Panc1 (cell line): ENCODE measurements at regions not wholly inside any gene's neighbourhood (a gene's known extent, or its start where the extent isn't known, plus 50 kb on each side); places are given as distances from the start of the nearest gene placed in this dataset.
"Not testable (repeated sequence)": the region's sequence is repeated elsewhere in the genome, so short reads cannot be mapped to it uniquely, and the experiment has no call there.

ENCODE experiments used
- ATAC-seq: fragments of 200-7000 bp; cut with Tn5 transposase; 2 replicates; pipeline ENCODE4 v1.9.1; 2020; ENCODE audit warnings: mild to moderate bottlenecking, moderate library complexity
- BruUV-seq: library from RNA; stranded (reverse); fragments of 400-500 nt; replicated peaks from 2 replicates; lab custom pipeline; 2021; lab: Mats Ljungman, UMichigan
- CTCF ChIA-PET: fragments of 300-600 bp; sonication (Branson Sonifier 250); formaldehyde crosslinking; loops from one replicate; lab custom pipeline; 2022; ENCODE audit warnings: antibody characterized with exemption; lab: Charles Lee
- POLR2A ChIA-PET: fragments of 300-600 bp; sonication (Branson Sonifier 250); formaldehyde crosslinking; loops from one replicate; lab custom pipeline; 2022; ENCODE audit warnings: antibody characterized with exemption; lab: Charles Lee
- DNase-seq: peaks from one replicate; pipeline ENCODE4 v3.0.0-alpha.2; 2010; ENCODE audit warnings: low read depth, low spot score
- H3K27ac ChIP-seq: 2 replicates; pipeline ENCODE4 v1.5.1; 2011; ENCODE audit warnings: mild to moderate bottlenecking, low read length, inconsistent platforms
- H3K27me3 ChIP-seq: fragments of 200-500 bp; sonication (Bioruptor generic); 2 replicates; pipeline ENCODE4 v1.6.0; 2014; ENCODE audit warnings: low read length, inconsistent platforms; ENCODE audit not compliant: control insufficient read depth, insufficient read depth
- H3K36me3 ChIP-seq: fragments of 200-500 bp; sonication (Bioruptor generic); 2 replicates; pipeline ENCODE4 v1.5.1; 2014; ENCODE audit warnings: inconsistent platforms, mild to moderate bottlenecking, low read length, moderate library complexity; ENCODE audit not compliant: control insufficient read depth, insufficient read depth
- H3K4me1 ChIP-seq: 2 replicates; pipeline ENCODE4 v1.5.1; 2011; ENCODE audit warnings: inconsistent platforms, mild to moderate bottlenecking, low read length, moderate library complexity; ENCODE audit not compliant: control insufficient read depth, insufficient read depth
- H3K4me3 ChIP-seq, 2 experiments: 2 replicates each; pipeline ENCODE4 v1.5.1; 2011 to 2012; ENCODE audit warnings: low read depth in 2 of 2, low read length in 2 of 2, mild to moderate bottlenecking in 2 of 2, inconsistent platforms in 1 of 2, moderate library complexity in 1 of 2
- H3K9me3 ChIP-seq: fragments of 200-500 bp; sonication (Bioruptor generic); 2 replicates; pipeline ENCODE4 v1.5.1; 2014; ENCODE audit warnings: low read depth, mild to moderate bottlenecking, inconsistent platforms, low read length, moderate library complexity; ENCODE audit not compliant: control insufficient read depth, insufficient read depth
- CTCF ChIP-seq: fragments of 450-650 bp; IDR thresholded peaks from 2 replicates; pipeline ENCODE4 v1.5.1; 2017; ENCODE audit warnings: mild to moderate bottlenecking
- POLR2AphosphoS5 ChIP-seq: IDR thresholded peaks from 2 replicates; pipeline ENCODE4 v1.6.1; 2012; ENCODE audit warnings: mild to moderate bottlenecking, low read depth, low read length, moderate library complexity
- REST ChIP-seq, 2 experiments: IDR thresholded peaks; 2 replicates each; pipeline ENCODE4 v1.6.1; 2011 to 2012; ENCODE audit warnings: low read depth in 2 of 2, control low read depth in 1 of 2, low read length in 1 of 2, mild to moderate bottlenecking in 1 of 2, moderate library complexity in 1 of 2; ENCODE audit not compliant: insufficient read depth in 1 of 2
- SIN3A ChIP-seq: IDR thresholded peaks from 2 replicates; pipeline ENCODE4 v1.6.1; 2012; ENCODE audit warnings: low read depth, mild to moderate bottlenecking, low read length, moderate library complexity, borderline replicate concordance; ENCODE audit not compliant: insufficient read depth
- TCF7L2 ChIP-seq: IDR thresholded peaks from 2 replicates; pipeline ENCODE4 v1.6.1; 2011; ENCODE audit warnings: mild to moderate bottlenecking, low read depth, low read length, inconsistent platforms
- in situ Hi-C: cut with HindIII; loops from 2 replicates; pipeline ENCODE4 v1.10.0; 2016; ENCODE audit warnings: low sequenced_read_pairs, low pct_unique_long_range_greater_than_20kb
- intact Hi-C: fragments of 100-400 bp; cut with micrococcal nuclease; formaldehyde crosslinking; loops from one replicate; pipeline ENCODE4 v1.10.0; 2022; ENCODE audit not compliant: unreplicated experiment

- intact Hi-C loops, in situ Hi-C loops, POLR2A ChIA-PET, H3K27me3 ChIP-seq, H3K36me3 ChIP-seq, H3K9me3 ChIP-seq, DNase-seq, ATAC-seq, H3K4me1 ChIP-seq, H3K27ac ChIP-seq, BruUV-seq, CTCF ChIA-PET, H3K4me3 ChIP-seq: not testable (repeated sequence)
These were observed 178.3 kb upstream of the XIST start for GRCh38 chrX:74030766-74031165.

GRCh38 chrX:74025145-74025544 lies 172.6 kb upstream of the XIST start:
- in situ Hi-C loops, H3K27ac ChIP-seq, BruUV-seq, DNase-seq, H3K27me3 ChIP-seq, CTCF ChIA-PET, H3K4me3 ChIP-seq, H3K4me1 ChIP-seq, ATAC-seq, POLR2A ChIA-PET, H3K9me3 ChIP-seq, intact Hi-C loops, H3K36me3 ChIP-seq: not testable (repeated sequence)

GRCh38 chrX:74023203-74023602 lies 170.7 kb upstream of the XIST start:
- no peak for DNase-seq
- BruUV-seq = no TSS peak
- Histone ChIP-seq H3K4me3 (no peak overlapping the region), H3K4me1 (no peaks in the 10 kb centered on the region), H3K27me3 (no peaks in the 10 kb centered on the region), H3K9me3 (no peaks in the 10 kb centered on the region), H3K27ac (no peak overlapping the region), H3K36me3 (no peaks in the 10 kb centered on the region)
- no peak for ATAC-seq
- POLR2A ChIA-PET = no interaction called here
- no peak for TF ChIP-seq POLR2AphosphoS5
- no peak for TF ChIP-seq SIN3A
- TF ChIP-seq CTCF = no peak
- no peak for TF ChIP-seq REST (IDR thresholded peaks at IDR 0.05; ENCODE audit: insufficient read depth in 1 of 2, low read depth in 2 of 2, low read length in 1 of 2)
- no peak for TF ChIP-seq TCF7L2
- CTCF ChIA-PET = no interaction called here
- in situ Hi-C loops (no loop called here), intact Hi-C loops (no loop called here)
